Renal pelvis (tissue), 1 donor: ENCODE measurements at regions not wholly inside any gene's neighbourhood (a gene's known extent, or its start where the extent isn't known, plus 50 kb on each side); places are given as distances from the start of the nearest gene placed in this dataset.

ENCODE experiments used
- DNase-seq: peaks from one replicate; pipeline ENCODE4 v3.0.0-alpha.2; 2013

DNA sequence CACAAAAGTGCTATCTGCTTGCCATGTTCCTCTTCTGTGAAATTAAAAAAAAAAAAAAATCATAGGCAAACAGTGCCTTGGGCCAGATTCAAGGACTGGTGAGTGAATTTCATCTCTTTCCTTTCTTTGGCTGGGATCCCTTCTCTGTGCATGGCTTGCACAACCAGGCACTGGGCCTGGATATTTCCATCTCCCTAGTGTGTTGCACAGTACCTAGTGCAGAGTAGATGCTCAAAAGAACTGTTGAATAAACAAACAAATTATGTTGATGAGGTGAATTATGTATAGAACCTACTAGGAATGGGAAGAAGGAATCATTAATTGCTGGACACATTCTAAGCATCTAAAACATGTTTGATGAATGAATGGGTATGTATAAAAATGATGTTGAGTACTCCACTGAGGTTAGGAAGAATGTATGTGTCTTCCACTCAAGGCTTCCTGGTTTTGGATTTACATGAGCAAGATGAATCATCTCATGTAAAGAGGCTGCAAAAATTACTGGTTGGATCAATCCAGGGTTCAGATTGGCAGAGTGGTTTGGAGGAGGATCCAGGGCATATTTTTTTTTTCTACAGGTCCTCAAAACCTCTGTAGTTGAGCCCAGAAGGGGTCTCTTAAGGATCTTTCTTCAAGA, 93.2 kb downstream of the EMP1 start:
- no peak for DNase-seq

DNA sequence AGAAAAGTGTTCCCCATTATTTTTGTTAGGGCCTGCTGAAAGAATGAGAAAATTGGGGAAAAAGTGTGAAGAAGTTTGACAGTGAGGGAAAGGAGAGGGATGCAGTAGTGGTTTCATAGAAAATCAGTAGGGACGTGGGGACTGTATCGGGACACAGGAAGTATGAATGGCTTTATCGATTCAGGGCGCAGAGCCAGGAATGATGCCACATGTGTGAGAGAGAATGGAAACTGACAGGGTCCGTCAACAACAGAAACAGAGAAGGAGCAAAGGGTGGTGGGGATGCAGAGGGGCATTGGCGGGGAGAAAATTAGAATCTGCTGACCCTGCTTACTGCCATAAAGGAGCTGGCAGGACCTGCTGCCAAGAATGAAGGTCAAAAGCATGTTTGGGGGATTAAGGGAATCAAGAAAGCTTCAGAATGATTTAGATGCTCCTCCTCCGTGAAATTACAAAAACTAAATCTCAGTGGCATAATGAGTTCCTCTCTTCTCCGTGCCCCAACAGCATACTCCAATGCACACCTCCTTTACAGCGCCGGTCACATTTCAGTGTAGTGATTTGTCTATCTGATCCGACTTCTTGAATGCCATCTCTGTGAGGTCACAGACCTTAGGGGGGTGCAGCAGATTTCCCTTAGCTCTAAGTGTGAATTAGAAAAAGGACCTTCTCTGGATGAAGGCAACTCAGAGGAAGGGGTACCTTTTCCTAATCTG, 92.6 kb downstream of the EMP1 start:
- peak; percentile 56 for DNase-seq

DNA sequence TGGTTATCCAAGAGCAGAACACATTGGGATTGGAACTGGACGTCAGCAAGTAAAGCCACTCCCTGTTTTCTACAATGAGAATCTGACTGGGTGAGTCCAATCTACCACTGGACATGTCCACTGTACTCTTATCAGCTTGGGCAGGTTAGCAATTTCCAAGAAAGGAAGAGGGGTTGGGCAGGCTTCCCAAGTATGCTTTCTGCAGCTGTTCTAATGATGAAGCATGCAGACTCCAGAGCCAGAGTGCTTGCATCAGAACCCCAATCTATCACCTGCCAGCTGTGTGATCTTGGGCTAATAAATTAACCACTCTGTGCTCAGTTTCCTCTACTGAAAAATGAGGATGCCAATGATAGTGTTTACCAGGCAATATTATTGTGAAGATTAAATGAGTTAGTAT, 92.0 kb downstream of the EMP1 start:
- DNase-seq: no peak

DNA sequence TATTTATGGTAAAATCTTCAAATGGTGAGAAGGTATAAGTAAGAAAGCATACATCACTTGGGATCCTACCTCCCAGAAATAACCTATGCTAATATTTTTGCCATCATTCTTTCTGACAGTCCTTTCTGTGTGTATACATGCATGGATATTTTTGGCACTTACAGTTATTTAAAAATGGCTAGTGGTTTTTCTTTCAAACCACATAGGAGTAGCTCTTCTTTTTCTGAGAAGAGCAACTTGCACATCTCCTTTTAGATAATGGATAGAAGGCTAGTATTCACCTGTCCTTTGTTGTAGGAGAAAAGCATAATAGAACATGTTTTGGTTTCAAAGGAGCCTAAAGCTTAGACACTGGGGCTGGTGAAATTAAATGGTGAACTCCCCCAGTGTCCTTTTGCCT, 87.3 kb downstream of the EMP1 start:
- no peak for DNase-seq

- DNase-seq: no peak
These were observed 86.3 kb downstream of the EMP1 start for GRCh38 chr12:13282861-13283260.

GRCh38 chr12:13278249-13278787, 81.8 kb downstream of the EMP1 start:
- peak; percentile 83 for DNase-seq

DNA sequence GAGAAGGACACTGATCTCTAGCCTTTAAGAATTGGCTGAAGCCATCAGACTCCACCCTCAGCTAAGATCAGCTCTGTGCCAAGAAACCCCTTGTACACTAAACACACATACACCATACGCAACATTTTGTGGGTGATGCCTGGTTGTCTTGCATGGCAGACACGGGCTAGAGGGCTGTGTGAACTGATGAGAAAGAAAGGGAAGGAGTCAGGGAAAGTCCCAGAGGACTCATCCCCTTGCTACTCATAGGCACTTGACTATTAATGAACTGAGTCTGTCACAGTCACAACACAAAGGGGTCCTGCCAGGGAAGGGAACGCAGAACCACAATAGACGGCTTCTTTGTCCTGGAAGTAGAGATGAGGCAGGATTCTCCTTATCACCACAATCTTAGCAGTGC, 80.8 kb downstream of the EMP1 start:
- DNase-seq: no peak

- no peak for DNase-seq
These were observed 78.9 kb downstream of the EMP1 start for GRCh38 chr12:13275241-13276085.

- no peak for DNase-seq
These were observed 77.3 kb downstream of the EMP1 start for GRCh38 chr12:13273850-13274249.

GRCh38 chr12:13273097-13273496, 76.6 kb downstream of the EMP1 start:
- no peak for DNase-seq

GRCh38 chr12:13270817-13271216, 74.3 kb downstream of the EMP1 start:
- DNase-seq: no peak
